Duodenal mucosa (tissue), 2 donors: ENCODE measurements at regions not wholly inside any gene's neighbourhood (a gene's known extent, or its start where the extent isn't known, plus 50 kb on each side); places are given as distances from the start of the nearest gene placed in this dataset.
"Not testable (repeated sequence)": the region's sequence is repeated elsewhere in the genome, so short reads cannot be mapped to it uniquely, and the experiment has no call there.

ENCODE experiments used
- H3K27ac ChIP-seq: one replicate; pipeline ENCODE4 v1.7.0; 2013; ENCODE audit warnings: low read depth, low read length
- H3K27me3 ChIP-seq, 2 donors: one replicate each; pipeline ENCODE4 v1.7.0; 2013; ENCODE audit warnings: low read length in 2 of 2, control low read depth in 1 of 2; ENCODE audit not compliant: insufficient read depth in 2 of 2, control insufficient read depth in 1 of 2
- H3K36me3 ChIP-seq, 2 donors: one replicate each; pipeline ENCODE4 v1.7.0; 2013; ENCODE audit warnings: low read length in 2 of 2, control low read depth in 1 of 2; ENCODE audit not compliant: insufficient read depth in 2 of 2, control insufficient read depth in 1 of 2
- H3K4me1 ChIP-seq, 2 donors: one replicate each; pipeline ENCODE4 v1.7.0; 2013; ENCODE audit warnings: low read length in 2 of 2, control low read depth in 1 of 2; ENCODE audit not compliant: insufficient read depth in 2 of 2, control insufficient read depth in 1 of 2
- H3K4me3 ChIP-seq, 2 donors: one replicate each; pipeline ENCODE4 v1.7.0; 2013; ENCODE audit warnings: low read length in 2 of 2, low read depth in 1 of 2
- H3K9ac ChIP-seq, 2 donors: one replicate each; pipeline ENCODE4 v1.7.0; 2013; ENCODE audit warnings: low read length in 2 of 2, low read depth in 1 of 2
- H3K9me3 ChIP-seq, 2 donors: one replicate each; pipeline ENCODE4 v1.7.0; 2013; ENCODE audit warnings: low read length in 2 of 2, control low read depth in 1 of 2; ENCODE audit not compliant: control insufficient read depth in 1 of 2

GRCh38 chr7:45294559-45294958 is 137.0 kb downstream of the RAMP3 start:
- Histone ChIP-seq H3K4me1 (no peaks in the 10 kb centered on the region), H3K9me3 (no peaks in the 10 kb centered on the region)

GRCh38 chr7:45295222-45295621 is 137.6 kb downstream of the RAMP3 start:
- H3K36me3 ChIP-seq = no peaks in the 10 kb centered on the region
- no peak overlapping the region for H3K27ac ChIP-seq
- H3K4me3 ChIP-seq = no peak overlapping the region
- H3K4me1 ChIP-seq = no peaks in the 10 kb centered on the region
- no peaks in the 10 kb centered on the region for H3K9me3 ChIP-seq
- no peak overlapping the region for H3K9ac ChIP-seq
- no peaks in the 10 kb centered on the region for H3K27me3 ChIP-seq

More at GRCh38 chr7:45294559-45294958, 137.0 kb downstream of the RAMP3 start:
- no peak overlapping the region for H3K9ac ChIP-seq
- no peak overlapping the region for H3K27ac ChIP-seq
- no peaks in the 10 kb centered on the region for H3K36me3 ChIP-seq
- H3K4me3 ChIP-seq = no peak overlapping the region
- H3K27me3 ChIP-seq = no peaks in the 10 kb centered on the region

GRCh38 chr7:45296748-45297147 is 139.2 kb downstream of the RAMP3 start:
- no peaks in the 10 kb centered on the region for H3K4me1 ChIP-seq
- no peaks in the 10 kb centered on the region for H3K27me3 ChIP-seq
- H3K27ac ChIP-seq = no peak overlapping the region
- H3K4me3 ChIP-seq = no peak overlapping the region
- no peak overlapping the region for H3K9ac ChIP-seq
- H3K36me3 ChIP-seq = no peaks in the 10 kb centered on the region
- no peaks in the 10 kb centered on the region for H3K9me3 ChIP-seq

GRCh38 chr7:45306752-45307305 is 149.2 kb downstream of the RAMP3 start:
- Histone ChIP-seq H3K9ac (no peak overlapping the region), H3K36me3 (no peaks in the 10 kb centered on the region), H3K4me1 (no peaks in the 10 kb centered on the region), H3K9me3 (no peaks in the 10 kb centered on the region), H3K27ac (no peak overlapping the region), H3K27me3 (no peaks in the 10 kb centered on the region), H3K4me3 (no peak overlapping the region)

GRCh38 chr7:45311597-45311996 is 154.0 kb downstream of the RAMP3 start:
- H3K36me3 ChIP-seq = no peaks in the 10 kb centered on the region
- H3K4me3 ChIP-seq = no peak overlapping the region
- H3K27me3 ChIP-seq = no peaks in the 10 kb centered on the region
- no peaks in the 10 kb centered on the region for H3K9me3 ChIP-seq
- H3K9ac ChIP-seq = no peak overlapping the region
- no peak overlapping the region for H3K27ac ChIP-seq
- no peaks in the 10 kb centered on the region for H3K4me1 ChIP-seq

- H3K9ac ChIP-seq, H3K4me1 ChIP-seq, H3K27ac ChIP-seq, H3K4me3 ChIP-seq, H3K27me3 ChIP-seq, H3K36me3 ChIP-seq, H3K9me3 ChIP-seq: not testable (repeated sequence)
Observed at GRCh38 chr7:45315512-45315911, 157.9 kb downstream of the RAMP3 start.

- H3K9ac ChIP-seq = no peak overlapping the region
- H3K27me3 ChIP-seq = no peaks in the 10 kb centered on the region
- H3K36me3 ChIP-seq = no peaks in the 10 kb centered on the region
- H3K9me3 ChIP-seq = no peaks in the 10 kb centered on the region
- H3K4me1 ChIP-seq = no peaks in the 10 kb centered on the region
- no peak overlapping the region for H3K27ac ChIP-seq
- no peak overlapping the region for H3K4me3 ChIP-seq
Observed at GRCh38 chr7:45324683-45325237, 167.2 kb downstream of the RAMP3 start.

GRCh38 chr7:45325378-45325777 is 167.8 kb downstream of the RAMP3 start:
- H3K4me1 ChIP-seq = no peaks in the 10 kb centered on the region
- H3K36me3 ChIP-seq = no peaks in the 10 kb centered on the region
- H3K9ac ChIP-seq = no peak overlapping the region
- no peak overlapping the region for H3K4me3 ChIP-seq
- no peaks in the 10 kb centered on the region for H3K27me3 ChIP-seq
- H3K9me3 ChIP-seq = no peaks in the 10 kb centered on the region
- no peak overlapping the region for H3K27ac ChIP-seq

- H3K4me1 ChIP-seq = no peaks in the 10 kb centered on the region
- no peak overlapping the region for H3K27ac ChIP-seq
- H3K9me3 ChIP-seq = peaks cover 3 to 11% of the 10 kb centered on the region in 2 donors
- H3K36me3 ChIP-seq = no peaks in the 10 kb centered on the region
- H3K4me3 ChIP-seq = no peak overlapping the region
- no peaks in the 10 kb centered on the region for H3K27me3 ChIP-seq
- H3K9ac ChIP-seq = no peak overlapping the region
Observed at GRCh38 chr7:45328403-45328981, 170.9 kb downstream of the RAMP3 start.

GRCh38 chr7:45331563-45331962 is 174.0 kb downstream of the RAMP3 start:
- Histone ChIP-seq H3K9ac (no peak overlapping the region), H3K27ac (no peak overlapping the region), H3K9me3 (peaks cover 3 to 11% of the 10 kb centered on the region in 2 donors), H3K27me3 (no peaks in the 10 kb centered on the region), H3K36me3 (no peaks in the 10 kb centered on the region), H3K4me1 (no peaks in the 10 kb centered on the region), H3K4me3 (no peak overlapping the region)
